Activated CD8-positive, alpha-beta T cell treated with anti-CD3 and anti-CD28 coated beads for 36 hours (primary cell): ENCODE measurements at regions not wholly inside any gene's neighbourhood (a gene's known extent, or its start where the extent isn't known, plus 50 kb on each side); places are given as distances from the start of the nearest gene placed in this dataset.

ENCODE experiments used
- ATAC-seq: fragments of 200-7000 bp; cut with Tn5 transposase; one replicate; pipeline ENCODE4 v1.10.0; 2021; ENCODE audit warnings: mild to moderate bottlenecking, moderate library complexity
- CTCF ChIA-PET: fragments of 350-600 bp; sonication (Branson Sonifier 250); formaldehyde crosslinking; loops from one replicate; lab custom pipeline; 2021; ENCODE audit warnings: antibody characterized with exemption; lab: Charles Lee
- POLR2A ChIA-PET: fragments of 350-600 bp; sonication (Branson Sonifier 250); formaldehyde crosslinking; loops from one replicate; lab custom pipeline; 2021; ENCODE audit warnings: antibody characterized with exemption; lab: Charles Lee
- DNase-seq: peaks from one replicate; pipeline ENCODE4 v3.0.0-alpha.2; 2020
- H3K27ac Mint-ChIP-seq: one replicate; pipeline ENCODE4 v1.8.0; 2021; ENCODE audit warnings: mild to moderate bottlenecking, mixed read lengths
- H3K27me3 Mint-ChIP-seq: one replicate; pipeline ENCODE4 v1.8.0; 2021; ENCODE audit warnings: mixed read lengths
- H3K36me3 Mint-ChIP-seq: one replicate; pipeline ENCODE4 v1.8.0; 2021; ENCODE audit warnings: low read depth, mixed read lengths
- H3K4me1 Mint-ChIP-seq: one replicate; pipeline ENCODE4 v1.8.0; 2021; ENCODE audit warnings: low read depth, mixed read lengths
- H3K4me3 Mint-ChIP-seq: one replicate; pipeline ENCODE4 v1.8.0; 2021; ENCODE audit warnings: mild to moderate bottlenecking, moderate library complexity, mixed read lengths
- H3K9me3 Mint-ChIP-seq: one replicate; pipeline ENCODE4 v1.8.0; 2021; ENCODE audit warnings: mixed read lengths
- intact Hi-C: fragments of 100-400 bp; cut with micrococcal nuclease; formaldehyde crosslinking; loops from one replicate; pipeline ENCODE4 v1.10.0; 2022
- TF ChIP-seq, protein P1 (sequence below): fragments of 200-600 bp; IDR thresholded peaks from one replicate; pipeline ENCODE4 v1.8.0; 2022; ENCODE audit warnings: antibody characterized with exemption, mild to moderate bottlenecking

- TF ChIP-seq, protein P1, sequence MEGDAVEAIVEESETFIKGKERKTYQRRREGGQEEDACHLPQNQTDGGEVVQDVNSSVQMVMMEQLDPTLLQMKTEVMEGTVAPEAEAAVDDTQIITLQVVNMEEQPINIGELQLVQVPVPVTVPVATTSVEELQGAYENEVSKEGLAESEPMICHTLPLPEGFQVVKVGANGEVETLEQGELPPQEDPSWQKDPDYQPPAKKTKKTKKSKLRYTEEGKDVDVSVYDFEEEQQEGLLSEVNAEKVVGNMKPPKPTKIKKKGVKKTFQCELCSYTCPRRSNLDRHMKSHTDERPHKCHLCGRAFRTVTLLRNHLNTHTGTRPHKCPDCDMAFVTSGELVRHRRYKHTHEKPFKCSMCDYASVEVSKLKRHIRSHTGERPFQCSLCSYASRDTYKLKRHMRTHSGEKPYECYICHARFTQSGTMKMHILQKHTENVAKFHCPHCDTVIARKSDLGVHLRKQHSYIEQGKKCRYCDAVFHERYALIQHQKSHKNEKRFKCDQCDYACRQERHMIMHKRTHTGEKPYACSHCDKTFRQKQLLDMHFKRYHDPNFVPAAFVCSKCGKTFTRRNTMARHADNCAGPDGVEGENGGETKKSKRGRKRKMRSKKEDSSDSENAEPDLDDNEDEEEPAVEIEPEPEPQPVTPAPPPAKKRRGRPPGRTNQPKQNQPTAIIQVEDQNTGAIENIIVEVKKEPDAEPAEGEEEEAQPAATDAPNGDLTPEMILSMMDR = no peak
- Mint-ChIP-seq H3K9me3 (peaks cover 1% of the 10 kb centered on the region), H3K4me1 (no peaks in the 10 kb centered on the region), H3K36me3 (no peaks in the 10 kb centered on the region), H3K27me3 (no peaks in the 10 kb centered on the region), H3K27ac (no peak overlapping the region), H3K4me3 (no peak overlapping the region)
- ATAC-seq (no peak), DNase-seq (no peak)
- POLR2A ChIA-PET = no interaction called here
- CTCF ChIA-PET = no interaction called here
- intact Hi-C loops = no loop called here
Measured at GRCh38 chr4:111020476-111020875, 397.6 kb upstream of the PITX2 start.

DNA sequence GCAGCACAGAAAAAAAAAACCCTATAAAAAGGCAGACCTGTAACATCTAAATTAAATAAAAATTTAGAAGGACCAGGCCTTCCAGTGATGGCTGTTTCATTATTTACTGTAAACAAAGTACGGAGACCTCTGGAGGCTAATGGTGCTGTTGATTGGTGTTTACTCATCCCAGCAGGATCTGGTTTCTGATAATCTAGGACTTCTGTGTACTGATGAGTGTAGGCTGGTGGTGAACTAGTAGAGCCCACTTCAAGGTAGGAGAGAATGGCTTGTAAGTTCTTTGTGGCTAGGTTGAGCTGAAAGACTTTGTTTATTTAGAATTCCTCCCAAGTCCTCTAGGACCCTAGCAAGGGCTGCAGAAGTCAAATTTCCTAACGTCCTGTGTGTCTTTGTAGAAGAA is 398.1 kb upstream of the PITX2 start:
- H3K4me3 Mint-ChIP-seq = no peak overlapping the region
- TF ChIP-seq, protein P1 = no peak
- intact Hi-C loops = no loop called here
- H3K9me3 Mint-ChIP-seq = peaks cover 1% of the 10 kb centered on the region
- ATAC-seq (no peak), DNase-seq (no peak)
- ChIA-PET CTCF (no interaction called here), POLR2A (no interaction called here)
- no peaks in the 10 kb centered on the region for H3K4me1 Mint-ChIP-seq
- no peaks in the 10 kb centered on the region for H3K36me3 Mint-ChIP-seq
- no peaks in the 10 kb centered on the region for H3K27me3 Mint-ChIP-seq
- no peak overlapping the region for H3K27ac Mint-ChIP-seq

GRCh38 chr4:111022758-111023157 is 399.9 kb upstream of the PITX2 start:
- Mint-ChIP-seq H3K27ac (no peak overlapping the region), H3K36me3 (no peaks in the 10 kb centered on the region), H3K4me1 (no peaks in the 10 kb centered on the region), H3K9me3 (peaks cover 1% of the 10 kb centered on the region), H3K27me3 (no peaks in the 10 kb centered on the region), H3K4me3 (no peak overlapping the region)
- POLR2A ChIA-PET = no interaction called here
- CTCF ChIA-PET = no interaction called here
- ATAC-seq (no peak), DNase-seq (no peak)
- TF ChIP-seq, protein P1 = no peak
- intact Hi-C loops = no loop called here

DNA sequence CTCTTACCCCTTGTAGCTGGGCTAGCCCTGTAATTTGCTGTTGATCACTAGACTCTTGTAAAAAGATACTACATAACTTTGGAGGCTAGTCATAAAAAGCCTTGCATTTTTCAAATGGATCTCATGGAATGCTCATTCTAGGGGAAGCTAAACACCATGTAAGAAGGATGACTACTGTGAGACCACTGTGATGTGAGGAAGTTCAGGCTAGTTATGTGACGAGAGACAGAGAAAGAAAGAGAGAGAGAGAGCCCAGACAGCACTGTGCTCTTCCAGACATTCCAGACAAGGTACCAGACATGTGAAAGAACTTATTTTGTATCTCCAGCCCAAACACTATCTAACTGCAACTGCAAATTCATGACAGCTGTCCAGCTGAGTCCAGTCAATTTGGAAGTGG is 404.6 kb upstream of the PITX2 start:
- POLR2A ChIA-PET = no interaction called here
- no peaks in the 10 kb centered on the region for H3K36me3 Mint-ChIP-seq
- CTCF ChIA-PET = no interaction called here
- TF ChIP-seq, protein P1 = no peak
- no peak overlapping the region for H3K4me3 Mint-ChIP-seq
- H3K27ac Mint-ChIP-seq = no peak overlapping the region
- no peaks in the 10 kb centered on the region for H3K27me3 Mint-ChIP-seq
- peaks cover 1% of the 10 kb centered on the region for H3K9me3 Mint-ChIP-seq
- H3K4me1 Mint-ChIP-seq = no peaks in the 10 kb centered on the region
- no peak for DNase-seq
- ATAC-seq = no peak
- intact Hi-C loops = no loop called here

DNA sequence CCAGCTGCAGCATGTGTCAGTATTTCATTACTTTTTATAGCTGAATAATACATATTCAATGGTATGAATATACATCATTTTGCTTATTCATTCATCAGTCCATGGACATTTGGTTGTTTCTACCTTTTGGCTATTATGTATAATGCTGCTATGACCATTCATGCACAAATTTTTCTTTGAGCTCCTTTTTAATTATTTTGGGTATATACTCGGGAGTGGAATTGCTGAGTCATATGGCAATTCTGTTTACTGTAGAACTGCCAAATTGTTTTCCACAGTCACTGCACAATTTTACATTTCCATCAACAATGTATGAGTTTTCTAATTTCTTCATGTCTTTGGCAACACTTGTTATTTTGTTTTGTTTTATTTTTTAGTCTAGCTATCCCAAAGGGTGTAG is 405.9 kb upstream of the PITX2 start:
- ChIA-PET POLR2A (no interaction called here), CTCF (no interaction called here)
- Mint-ChIP-seq H3K4me1 (no peaks in the 10 kb centered on the region), H3K4me3 (no peak overlapping the region), H3K27me3 (no peaks in the 10 kb centered on the region), H3K9me3 (peaks cover 1% of the 10 kb centered on the region), H3K36me3 (no peaks in the 10 kb centered on the region), H3K27ac (no peak overlapping the region)
- DNase-seq (no peak), ATAC-seq (no peak)
- intact Hi-C loops = no loop called here
- TF ChIP-seq, protein P1 = no peak
